ENCODE measurements at regions not wholly inside any gene's neighbourhood (a gene's known extent, or its start where the extent isn't known, plus 50 kb on each side); places are given as distances from the start of the nearest gene placed in this dataset.

DNA sequence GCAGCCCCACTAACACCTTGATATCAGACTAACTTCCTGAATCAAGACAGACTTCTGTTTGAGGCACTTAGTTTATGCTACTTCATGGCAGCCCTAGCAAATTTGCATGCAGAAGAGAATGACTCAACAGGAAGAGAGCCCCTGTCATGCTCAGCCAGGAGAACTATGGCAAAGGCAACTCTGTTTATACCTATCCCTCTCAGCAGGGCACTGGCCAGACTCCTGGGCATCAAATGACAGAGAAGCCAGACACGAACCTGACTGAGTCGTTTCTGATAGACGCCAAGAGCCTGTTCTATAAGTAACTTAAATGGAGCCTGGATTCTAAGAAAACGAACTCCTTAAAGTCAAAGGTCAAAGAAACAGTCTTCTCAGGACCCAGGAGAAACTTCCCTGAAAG is 50.9 kb upstream of the UNC5B start:
- no peaks in the 10 kb centered on the region for H3K79me2 ChIP-seq (ENCODE audit: insufficient read depth, low read length)
- H3K4me2 ChIP-seq (ENCODE audit: low read length): no peak overlapping the region
- H3K9ac ChIP-seq (ENCODE audit: low read length): no peak overlapping the region
- no peaks in the 10 kb centered on the region for H3K9me2 ChIP-seq (ENCODE audit: low read depth, low read length)
- H3K27me3 ChIP-seq (ENCODE audit: insufficient read depth, low read length): no peaks in the 10 kb centered on the region; the same call in 1 of the 2 replicates
- H3K36me3 ChIP-seq (ENCODE audit: insufficient read depth, low read length): no peaks in the 10 kb centered on the region
- TF ChIP-seq EZH2 (IDR thresholded peaks at IDR 0.05; ENCODE audit: borderline replicate concordance, low read length): no peak
- TF ChIP-seq, protein P1, sequence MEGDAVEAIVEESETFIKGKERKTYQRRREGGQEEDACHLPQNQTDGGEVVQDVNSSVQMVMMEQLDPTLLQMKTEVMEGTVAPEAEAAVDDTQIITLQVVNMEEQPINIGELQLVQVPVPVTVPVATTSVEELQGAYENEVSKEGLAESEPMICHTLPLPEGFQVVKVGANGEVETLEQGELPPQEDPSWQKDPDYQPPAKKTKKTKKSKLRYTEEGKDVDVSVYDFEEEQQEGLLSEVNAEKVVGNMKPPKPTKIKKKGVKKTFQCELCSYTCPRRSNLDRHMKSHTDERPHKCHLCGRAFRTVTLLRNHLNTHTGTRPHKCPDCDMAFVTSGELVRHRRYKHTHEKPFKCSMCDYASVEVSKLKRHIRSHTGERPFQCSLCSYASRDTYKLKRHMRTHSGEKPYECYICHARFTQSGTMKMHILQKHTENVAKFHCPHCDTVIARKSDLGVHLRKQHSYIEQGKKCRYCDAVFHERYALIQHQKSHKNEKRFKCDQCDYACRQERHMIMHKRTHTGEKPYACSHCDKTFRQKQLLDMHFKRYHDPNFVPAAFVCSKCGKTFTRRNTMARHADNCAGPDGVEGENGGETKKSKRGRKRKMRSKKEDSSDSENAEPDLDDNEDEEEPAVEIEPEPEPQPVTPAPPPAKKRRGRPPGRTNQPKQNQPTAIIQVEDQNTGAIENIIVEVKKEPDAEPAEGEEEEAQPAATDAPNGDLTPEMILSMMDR (IDR thresholded peaks at IDR 0.05; ENCODE audit: low read length): no peak
- H2AFZ ChIP-seq (ENCODE audit: low read length): no peak overlapping the region
- no peaks in the 10 kb centered on the region for H4K20me1 ChIP-seq (ENCODE audit: insufficient read depth, low read length)
- H3K27ac ChIP-seq (ENCODE audit: low read depth, low read length, poor library complexity, severe bottlenecking): no peak overlapping the region
- no peak overlapping the region for H3K4me3 ChIP-seq (ENCODE audit: low read depth, low read length, poor library complexity, severe bottlenecking)
- no peaks in the 10 kb centered on the region for H3F3A ChIP-seq (ENCODE audit: insufficient read depth, low read length)
- H3K9me3 ChIP-seq (ENCODE audit: low read length): no peaks in the 10 kb centered on the region
- no peaks in the 10 kb centered on the region for H3K4me1 ChIP-seq (ENCODE audit: insufficient read depth, low read length, severe bottlenecking)
